HG02938 (cell line): ENCODE measurements at regions not wholly inside any gene's neighbourhood (a gene's known extent, or its start where the extent isn't known, plus 50 kb on each side); places are given as distances from the start of the nearest gene placed in this dataset.
"Not testable (repeated sequence)": the region's sequence is repeated elsewhere in the genome, so short reads cannot be mapped to it uniquely, and the experiment has no call there.

Experiments
- ATAC-seq: cut with Tn5 transposase; IDR thresholded peaks from one replicate; pipeline ENCODE4 v1.9.1; 2021; ENCODE audit warnings: mild to moderate bottlenecking, moderate library complexity; ENCODE audit not compliant: unreplicated experiment

DNA sequence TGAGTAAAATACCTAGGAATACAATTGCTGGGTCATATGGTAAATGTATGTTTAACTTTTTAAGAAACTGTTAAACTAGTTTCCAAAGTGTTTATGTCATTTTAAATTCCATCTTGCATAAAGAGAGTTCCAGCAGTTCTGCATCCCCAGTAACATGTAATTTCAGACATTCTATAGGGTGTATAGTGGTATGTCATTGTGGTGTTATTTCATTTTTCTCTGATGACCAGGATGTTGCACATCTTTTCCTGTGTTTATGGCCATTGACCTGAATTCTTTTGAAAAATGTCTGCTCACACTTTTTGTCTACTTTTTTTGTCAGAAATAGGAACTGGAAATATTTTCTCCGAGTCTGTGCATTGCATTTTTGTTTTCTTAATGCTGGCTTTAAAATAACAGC lies 128.9 kb downstream of the TMEM200A start:
- ATAC-seq = no peak

DNA sequence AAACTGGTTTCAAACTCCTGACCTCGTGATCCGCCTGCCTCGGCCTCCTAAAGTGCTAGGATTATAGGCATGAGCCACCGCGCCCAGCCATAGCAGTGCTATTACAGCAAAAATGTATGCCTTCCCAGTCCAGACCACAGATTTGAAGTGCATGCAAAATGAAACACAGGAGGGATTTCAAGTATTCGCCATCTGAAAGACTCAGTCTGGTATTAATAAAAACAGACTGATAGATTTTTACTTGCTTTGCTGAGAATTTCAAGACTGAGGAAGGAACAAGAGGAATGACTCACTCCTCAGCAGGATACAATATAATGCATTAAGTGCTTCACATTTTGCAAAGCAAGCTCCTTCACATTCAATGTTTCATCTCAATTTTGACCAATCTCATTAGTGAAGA lies 134.9 kb downstream of the TMEM200A start:
- no peak for ATAC-seq

DNA sequence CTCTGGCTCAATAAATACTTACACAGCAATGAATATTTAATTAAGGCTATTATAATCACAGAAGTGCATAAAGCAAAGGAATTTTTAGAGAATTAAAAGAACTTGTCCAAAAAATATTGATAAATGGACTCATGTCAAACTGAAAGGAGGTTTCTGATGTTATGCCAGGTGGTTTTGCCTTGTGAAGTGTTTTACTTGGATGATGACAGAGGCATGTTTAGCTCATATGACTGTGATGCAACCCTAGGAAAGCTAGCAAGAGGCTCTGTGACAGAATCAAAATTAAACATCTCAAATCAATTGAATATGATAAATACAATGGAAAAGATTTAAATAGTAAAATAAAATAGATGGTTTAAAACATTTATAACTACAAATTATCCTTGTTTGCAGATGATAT lies 137.3 kb downstream of the TMEM200A start:
- ATAC-seq = no peak

DNA sequence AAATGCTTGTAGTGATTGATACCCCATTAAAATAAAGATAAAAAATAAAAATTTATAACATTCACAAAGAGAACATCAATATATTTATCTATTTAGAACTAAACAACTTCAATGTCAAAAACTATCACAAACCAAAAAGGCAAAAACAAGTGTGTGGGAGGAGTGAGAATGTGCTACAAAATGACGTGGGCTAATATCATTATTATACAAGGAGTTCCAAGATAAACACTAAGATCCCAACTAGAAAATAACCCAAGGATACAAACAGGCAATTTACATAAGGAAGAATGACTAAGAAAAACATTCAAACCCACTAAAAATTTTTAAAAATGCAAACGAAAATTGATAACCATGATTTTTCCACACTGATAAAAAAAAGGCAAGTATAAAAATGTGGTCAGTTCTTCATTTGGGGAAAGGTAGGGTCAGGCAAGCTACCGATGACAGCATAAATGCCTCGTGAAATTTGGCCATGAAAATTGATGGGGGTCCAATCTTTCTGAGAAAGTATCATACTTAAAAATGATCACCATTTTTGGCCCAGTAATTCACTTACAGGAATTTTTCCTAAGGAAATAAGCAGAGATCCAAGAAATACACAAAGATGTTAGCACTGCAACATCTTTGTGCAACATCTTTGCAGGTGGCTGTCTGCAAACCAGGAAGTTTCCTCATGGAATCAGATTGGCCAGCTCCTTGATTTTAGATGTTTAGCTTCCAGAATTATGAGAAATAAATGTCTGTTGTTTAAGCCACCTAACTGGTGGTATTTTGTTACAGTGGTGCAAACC lies 140.2 kb downstream of the TMEM200A start:
- no peak for ATAC-seq

DNA sequence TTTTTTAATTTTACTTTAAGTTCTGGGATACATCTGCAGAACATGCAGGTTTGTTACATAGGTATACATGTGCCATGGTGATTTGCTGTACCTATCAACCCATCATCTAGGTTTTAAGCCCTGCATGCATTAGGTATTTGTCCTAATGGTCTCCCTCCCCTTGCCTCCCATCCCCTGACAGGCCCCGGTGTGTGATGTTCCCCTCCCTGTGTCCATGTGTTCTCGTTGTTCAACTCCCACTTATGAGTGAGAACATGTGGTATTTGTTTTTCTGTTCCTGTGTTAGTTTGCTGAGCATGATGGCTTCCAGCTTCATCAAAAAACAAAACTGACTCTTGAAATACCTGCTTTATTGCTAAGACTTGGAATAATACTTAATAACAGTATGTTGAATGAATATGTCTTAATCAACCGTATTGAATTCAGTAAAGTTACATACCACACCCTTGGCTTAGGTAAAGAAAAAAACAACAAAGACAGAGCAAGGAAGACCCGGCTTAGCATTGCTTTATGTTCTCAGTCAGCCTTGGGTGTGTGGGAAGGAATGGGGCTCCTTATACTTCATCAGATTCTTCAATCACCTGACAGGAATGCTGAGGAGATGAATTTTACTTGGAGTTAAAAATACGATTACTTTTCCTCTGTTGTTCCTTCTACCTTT lies 141.3 kb downstream of the TMEM200A start:
- ATAC-seq = not testable (repeated sequence)

DNA sequence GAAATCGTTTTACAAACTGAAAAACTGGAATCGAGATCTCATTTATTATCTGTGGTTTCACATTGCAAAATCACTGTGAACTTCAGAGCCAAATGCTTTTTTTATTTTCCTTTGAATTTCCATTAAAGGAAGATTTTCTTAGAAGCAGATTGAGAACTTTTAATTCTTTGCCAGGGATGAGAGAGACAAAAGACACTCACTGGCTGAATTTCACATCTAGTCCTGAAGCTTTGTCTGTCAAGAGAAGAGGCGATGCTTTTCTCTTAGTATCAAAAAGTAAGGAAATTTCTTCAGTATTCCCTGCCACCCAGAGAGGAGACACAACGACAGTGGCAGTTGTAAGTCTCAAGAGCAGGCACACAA lies 141.8 kb downstream of the TMEM200A start:
- ATAC-seq = no peak

DNA sequence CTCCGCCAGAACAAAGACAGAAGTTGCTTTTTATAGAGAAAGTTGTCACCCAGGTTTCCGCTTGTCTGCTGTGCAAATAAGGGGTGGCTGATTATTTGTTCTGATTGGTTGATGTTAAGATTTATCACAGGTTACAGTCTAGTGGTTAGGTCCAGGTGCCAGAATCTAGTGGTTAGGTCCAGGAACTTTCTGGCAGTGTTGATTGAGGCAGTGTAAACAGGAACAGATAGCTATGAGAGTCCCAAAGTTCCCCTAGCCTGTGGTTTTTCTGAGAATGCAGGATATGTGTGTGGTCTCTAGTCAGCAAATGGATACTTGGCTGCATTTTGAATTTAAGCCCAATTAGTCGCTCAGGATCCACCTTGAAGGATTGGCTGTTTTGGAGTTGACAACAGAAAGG lies 148.0 kb downstream of the TMEM200A start:
- ATAC-seq = peak; percentile 61

DNA sequence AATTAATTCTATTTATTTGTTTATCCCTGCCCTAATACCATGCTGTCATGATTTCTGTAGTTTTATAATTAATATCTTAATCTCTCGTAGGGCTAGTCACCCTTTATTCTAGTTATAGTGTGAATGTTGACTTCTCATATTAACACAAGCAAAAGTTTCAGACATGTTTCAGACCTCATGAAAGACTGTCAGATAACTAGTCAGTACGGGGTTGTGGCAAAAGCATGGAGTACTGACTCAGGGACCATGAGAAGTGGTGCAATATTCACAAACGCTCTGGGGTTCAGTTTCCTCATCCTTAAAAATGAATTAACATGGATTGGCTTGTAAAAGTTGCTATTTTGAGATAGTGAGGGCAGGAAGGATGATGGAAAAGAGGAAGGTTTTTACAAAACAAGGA lies 148.9 kb downstream of the TMEM200A start:
- no peak for ATAC-seq

DNA sequence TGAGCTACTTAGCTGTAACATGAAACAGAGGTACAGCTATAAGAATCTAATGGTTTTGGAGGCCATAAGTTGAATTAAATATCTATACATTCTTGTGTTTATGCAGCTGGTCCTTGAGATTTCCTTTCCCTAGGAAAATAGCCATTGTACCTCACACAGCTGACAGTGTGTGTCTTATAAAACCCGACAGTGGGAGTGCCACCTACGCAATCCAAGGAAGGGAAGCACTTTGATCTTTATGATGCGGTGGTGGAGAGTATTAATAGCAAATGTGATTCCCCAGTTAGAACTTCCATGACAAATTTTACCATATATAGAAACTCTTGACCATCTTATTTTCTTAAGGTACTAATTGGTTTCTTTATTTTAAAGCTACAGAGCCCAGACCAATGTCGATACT lies 149.5 kb downstream of the TMEM200A start:
- ATAC-seq = no peak

DNA sequence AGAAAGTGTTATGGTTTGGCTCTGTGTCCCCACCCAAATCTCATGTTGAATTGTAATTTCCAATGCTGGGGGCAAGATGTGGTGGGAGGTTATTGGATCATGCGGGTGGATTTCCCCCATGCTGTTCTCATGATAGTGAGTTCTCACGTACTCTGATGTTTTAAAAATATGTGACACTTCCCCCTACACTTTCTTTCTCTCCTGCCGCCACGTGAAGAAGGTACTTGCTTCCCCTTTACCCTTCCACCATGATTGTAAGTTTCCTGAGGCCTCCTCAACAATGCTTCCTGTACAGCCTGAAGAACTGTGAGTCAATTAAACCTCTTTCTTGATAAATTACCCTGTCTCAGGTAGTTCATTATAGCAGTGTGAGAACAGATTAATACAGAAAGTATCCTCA lies 150.8 kb downstream of the TMEM200A start:
- ATAC-seq = no peak

DNA sequence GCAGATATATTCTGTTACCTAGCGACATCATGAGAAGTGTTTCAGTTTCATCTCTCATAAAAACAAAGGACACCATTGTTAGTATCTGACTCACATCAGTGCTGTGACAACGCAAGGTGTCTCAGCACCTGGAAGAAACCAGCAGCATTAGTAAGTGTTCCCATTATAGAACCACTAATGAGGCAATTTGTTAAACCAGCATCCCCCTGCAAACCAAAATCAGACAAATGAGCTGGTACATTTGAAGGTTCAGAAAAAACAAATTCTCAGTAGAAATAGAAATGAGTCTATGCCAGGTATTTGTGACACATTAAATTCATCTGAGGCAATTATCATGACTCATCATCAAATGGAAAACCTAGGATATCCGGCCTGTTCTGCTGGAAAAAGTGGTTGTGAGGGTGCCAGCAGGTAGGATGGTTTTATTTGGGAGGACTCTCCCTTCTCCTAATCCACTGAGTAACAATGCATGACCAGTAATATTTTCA lies 151.7 kb downstream of the TMEM200A start:
- ATAC-seq = peak; percentile 77

DNA sequence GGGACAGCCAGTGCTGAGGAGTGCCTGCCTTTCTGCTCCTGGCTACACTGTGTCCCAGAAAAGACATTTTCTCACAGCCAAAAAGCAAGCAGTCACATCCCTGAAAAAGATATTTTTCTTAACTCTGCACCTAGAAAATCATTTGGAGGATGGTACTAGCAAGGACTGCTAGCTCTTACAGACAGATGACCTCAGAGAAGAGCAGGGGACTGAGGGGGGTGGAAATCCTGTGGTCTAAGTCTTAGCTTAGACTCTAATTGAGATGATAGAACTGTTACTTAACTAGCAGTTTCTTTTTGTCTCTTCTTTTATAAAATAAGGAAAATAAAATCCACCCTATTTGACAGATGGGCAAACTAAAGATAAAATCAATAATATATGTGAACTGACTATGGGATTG lies 152.8 kb downstream of the TMEM200A start:
- ATAC-seq = no peak

DNA sequence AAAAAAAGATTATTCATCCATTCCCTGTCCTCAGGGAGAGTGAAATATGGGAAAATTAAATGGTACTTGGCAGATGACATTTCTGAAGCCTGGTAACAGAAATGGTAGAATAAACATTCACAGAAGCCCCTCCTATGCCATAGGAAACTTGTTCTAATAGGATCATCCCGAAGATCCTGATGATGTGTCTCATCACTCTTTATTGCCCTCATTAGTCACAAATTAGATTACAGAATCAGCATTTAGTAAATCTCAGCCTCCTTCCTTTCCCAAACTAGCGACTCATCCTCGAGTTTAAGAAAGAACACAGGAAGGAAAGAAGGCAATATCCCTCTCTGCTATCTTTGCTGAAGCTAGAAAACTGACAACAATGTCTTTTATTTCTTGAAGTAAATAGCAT lies 154.4 kb downstream of the TMEM200A start:
- no peak for ATAC-seq

DNA sequence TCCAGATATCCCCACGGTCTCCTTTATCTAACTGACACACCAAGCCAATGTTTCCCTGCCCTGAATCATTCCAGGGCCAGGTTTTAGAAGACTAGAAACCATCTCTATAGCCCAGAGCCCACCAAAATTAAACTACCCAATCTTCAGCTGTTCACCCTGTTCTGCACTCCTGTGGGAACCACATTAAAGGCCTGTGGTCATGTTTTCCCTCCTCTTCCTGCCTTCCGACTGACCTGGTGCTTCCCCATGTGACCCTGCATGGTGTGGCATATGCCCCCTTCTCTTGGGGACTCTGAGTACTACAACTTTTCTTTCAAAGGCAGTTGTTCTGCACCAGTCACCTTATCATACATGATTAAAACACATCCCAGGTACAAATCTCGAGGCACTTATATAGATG lies 155.0 kb downstream of the TMEM200A start:
- no peak for ATAC-seq

DNA sequence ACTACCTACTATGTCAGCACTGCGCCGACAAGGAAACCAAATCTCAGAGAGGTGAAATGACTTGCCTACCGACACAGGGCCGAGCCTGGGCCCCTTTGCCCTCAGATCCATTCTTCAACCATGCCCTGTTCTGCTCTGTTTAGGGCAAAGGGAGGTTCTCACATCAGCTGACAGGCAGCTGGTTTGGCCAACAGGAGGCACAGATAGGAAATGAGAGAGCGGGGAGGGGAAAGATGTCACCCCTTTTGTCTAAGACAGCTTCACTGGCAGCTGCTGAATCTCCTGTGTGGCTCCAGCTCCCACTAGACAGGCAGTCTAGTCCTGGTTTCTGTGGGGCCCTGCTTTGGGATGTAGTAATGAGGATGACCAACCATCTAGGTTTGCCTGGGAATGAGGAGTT lies 158.7 kb downstream of the TMEM200A start:
- no peak for ATAC-seq

DNA sequence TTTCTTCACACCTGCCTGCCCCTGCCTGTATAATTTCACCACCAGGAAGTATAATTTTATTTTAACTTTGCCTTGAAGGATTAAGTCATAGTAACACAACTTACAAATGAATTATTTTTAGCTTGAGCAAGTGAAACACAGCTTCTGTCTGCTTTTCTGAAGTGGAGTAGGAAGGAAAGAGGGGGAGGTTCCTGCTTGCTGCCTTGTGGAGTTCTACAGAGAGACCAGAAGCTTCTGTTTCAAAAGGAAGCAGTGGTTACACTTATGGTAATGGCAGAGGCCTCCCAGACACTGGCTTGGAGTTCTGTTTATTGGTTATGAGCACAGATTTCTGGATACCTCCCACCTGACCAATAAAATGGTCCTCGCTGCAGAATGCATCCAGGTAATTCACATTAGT lies 159.6 kb downstream of the TMEM200A start:
- ATAC-seq = peak; percentile 42

DNA sequence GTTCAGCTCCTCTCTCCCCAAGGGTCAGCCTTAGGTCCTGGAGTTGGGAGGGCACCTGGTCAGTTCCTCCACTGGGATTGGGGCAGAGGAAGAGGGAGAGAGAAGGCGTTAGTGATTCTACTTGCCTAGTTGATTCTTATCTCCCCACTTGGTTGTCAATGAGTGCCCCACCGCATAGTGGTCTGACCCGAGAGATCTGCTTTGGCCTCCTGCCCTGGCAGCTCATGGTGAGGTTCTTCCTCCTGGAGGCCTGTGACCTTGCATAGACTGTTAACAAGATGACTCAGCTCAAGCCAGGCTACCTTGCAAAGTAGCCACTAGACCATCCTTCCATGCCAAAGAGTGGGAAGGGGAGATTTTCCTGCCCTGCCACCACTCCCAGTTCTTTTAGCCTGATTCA lies 160.6 kb downstream of the TMEM200A start:
- no peak for ATAC-seq

DNA sequence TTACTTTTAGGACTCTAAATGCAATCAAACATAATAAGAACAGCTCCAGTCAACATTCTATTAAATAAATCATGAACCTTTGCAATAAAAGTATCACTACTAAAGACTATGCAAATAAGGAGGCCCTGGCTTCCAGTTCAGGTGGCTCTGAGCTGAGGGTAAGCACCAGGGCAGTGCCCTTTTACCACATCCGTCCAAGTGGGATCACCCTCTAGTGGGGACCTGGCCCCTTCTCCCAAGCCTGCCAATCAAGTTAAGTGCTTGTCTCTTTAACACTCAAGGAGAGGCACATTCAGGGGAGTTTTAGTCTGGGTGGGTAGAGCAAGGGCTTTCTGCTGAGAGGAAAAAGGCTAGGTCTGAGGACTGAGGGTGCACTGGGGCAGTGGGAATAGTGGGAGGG lies 161.4 kb downstream of the TMEM200A start:
- no peak for ATAC-seq

DNA sequence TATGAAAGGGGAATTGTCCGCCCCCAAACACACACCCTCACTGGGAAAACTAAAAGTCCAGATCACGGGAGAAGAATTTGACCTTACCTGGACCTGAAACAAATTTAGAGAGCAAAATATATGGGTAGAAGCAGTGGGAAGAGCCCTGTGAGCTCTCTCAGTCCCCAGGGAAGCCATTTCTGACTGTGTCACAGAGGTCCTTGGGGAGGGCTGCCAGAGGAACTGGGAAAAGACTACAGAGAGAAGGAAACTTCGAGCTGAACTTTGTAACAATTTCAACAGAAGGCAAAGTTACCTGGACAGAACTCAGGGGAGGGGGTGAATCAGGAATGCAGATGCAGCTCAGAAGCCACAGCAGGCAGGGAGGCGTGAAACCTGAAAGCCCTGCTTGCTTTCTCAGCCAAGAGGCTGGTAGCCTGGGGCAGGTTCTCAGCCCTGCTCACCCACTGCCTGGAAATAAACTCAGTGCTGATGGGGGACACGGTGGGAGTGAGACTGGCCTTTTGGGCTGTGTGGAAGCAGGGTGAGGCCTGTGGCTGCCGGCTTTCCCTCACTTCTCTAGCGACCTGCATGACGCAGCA lies 163.8 kb downstream of the TMEM200A start:
- no peak for ATAC-seq

DNA sequence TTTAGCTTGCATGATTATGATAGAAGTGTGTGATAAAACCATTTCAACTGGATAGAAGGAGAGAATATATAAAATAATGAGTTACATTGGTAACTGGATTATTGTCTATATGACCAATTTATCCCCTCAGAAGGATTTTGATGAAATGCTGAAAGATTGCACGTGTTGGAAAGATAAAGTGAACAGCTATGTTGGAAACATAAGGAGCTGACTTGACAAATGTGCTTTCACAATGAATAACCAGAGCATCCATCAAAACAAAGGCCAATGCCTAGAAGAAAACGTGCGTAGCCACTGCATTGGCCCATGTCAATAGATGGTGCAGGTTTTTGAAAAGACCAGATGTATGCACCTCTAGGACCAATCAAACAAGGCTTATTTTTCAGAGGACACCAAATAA lies 168.8 kb downstream of the TMEM200A start:
- no peak for ATAC-seq

DNA sequence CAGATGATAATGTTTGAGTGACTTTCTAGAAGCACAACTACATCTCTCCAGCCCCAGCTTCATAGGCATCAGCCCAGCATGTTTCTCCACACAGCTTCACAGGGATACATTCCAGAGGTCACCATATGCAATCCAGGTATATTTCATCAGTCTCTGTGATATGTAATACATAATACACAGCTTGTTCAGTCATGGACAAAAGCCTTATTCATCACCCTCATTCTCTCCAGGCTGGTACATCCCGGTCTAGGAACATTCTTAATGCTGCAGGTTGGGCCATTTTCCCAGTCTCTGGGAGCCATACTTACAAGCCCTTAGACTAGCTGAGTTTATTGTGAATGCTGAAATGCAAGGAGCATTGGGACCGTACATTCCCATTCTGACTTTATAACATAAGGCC lies 169.4 kb downstream of the TMEM200A start:
- ATAC-seq = no peak

DNA sequence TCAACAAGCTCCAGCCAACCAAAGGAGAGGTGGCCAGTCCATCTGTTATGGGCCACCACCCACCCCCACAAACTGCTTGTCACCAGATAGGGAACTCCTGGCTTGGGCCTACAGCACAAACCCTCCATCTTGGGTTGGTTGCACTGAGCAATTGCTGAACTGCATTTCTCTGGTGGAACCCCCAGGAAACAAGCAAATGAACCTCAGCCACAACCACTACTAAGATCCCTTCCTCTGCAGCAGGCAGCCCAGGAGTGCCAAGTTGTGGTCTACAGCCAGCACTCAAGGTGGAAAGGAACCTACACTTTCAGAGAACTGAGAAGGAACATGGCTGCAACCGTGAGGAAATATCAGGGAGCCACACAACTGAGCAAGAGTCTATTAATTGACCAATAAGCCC lies 171.6 kb downstream of the TMEM200A start:
- ATAC-seq = no peak
